Myocyte (in vitro differentiated cells): ENCODE measurements at regions not wholly inside any gene's neighbourhood (a gene's known extent, or its start where the extent isn't known, plus 50 kb on each side); places are given as distances from the start of the nearest gene placed in this dataset.
A peak's percentile ranks its signal among the peaks of the same experiment; 100 is the strongest.
"Not testable (repeated sequence)": the region's sequence is repeated elsewhere in the genome, so short reads cannot be mapped to it uniquely, and the experiment has no call there.

ENCODE experiments used
- DNase-seq: peaks from one replicate; pipeline ENCODE4 v3.0.0-alpha.2; 2012; ENCODE audit warnings: low read depth

GRCh38 chr17:31717251-31717650 lies 141.8 kb downstream of the COPRS start:
- DNase-seq, result not testable (repeated sequence)

- DNase-seq, result no peak
These were observed 143.6 kb downstream of the COPRS start for GRCh38 chr17:31715446-31715845.

- no peak for DNase-seq
These were observed 154.6 kb downstream of the COPRS start for GRCh38 chr17:31704483-31704882.

- no peak for DNase-seq
These were observed 157.0 kb downstream of the COPRS start for GRCh38 chr17:31702041-31702440.

GRCh38 chr17:31700973-31701372 lies 158.1 kb downstream of the COPRS start:
- DNase-seq, result no peak

- no peak for DNase-seq
These were observed 159.2 kb downstream of the COPRS start for GRCh38 chr17:31699886-31700285.

GRCh38 chr17:31699281-31699680 lies 159.8 kb downstream of the COPRS start:
- no peak for DNase-seq

- DNase-seq, result no peak
These were observed 160.3 kb downstream of the COPRS start for GRCh38 chr17:31698751-31699150.

GRCh38 chr17:31697838-31698237 lies 161.2 kb downstream of the COPRS start:
- DNase-seq, result no peak

GRCh38 chr17:31696703-31697325 lies 162.2 kb downstream of the COPRS start:
- no peak for DNase-seq

- peak; percentile 81 for DNase-seq
These were observed 162.9 kb downstream of the COPRS start for GRCh38 chr17:31696184-31696602.

GRCh38 chr17:31695456-31696090 lies 163.5 kb downstream of the COPRS start:
- DNase-seq, result no peak

- no peak for DNase-seq
These were observed 165.4 kb downstream of the COPRS start for GRCh38 chr17:31693433-31694220.

- no peak for DNase-seq
These were observed 166.4 kb downstream of the COPRS start for GRCh38 chr17:31692632-31693031.

GRCh38 chr17:31692027-31692426 lies 167.0 kb downstream of the COPRS start:
- DNase-seq, result no peak

GRCh38 chr17:31691251-31691905 lies 167.7 kb downstream of the COPRS start:
- DNase-seq, result no peak

- no peak for DNase-seq
These were observed 168.9 kb downstream of the COPRS start for GRCh38 chr17:31690151-31690551.

GRCh38 chr17:31688701-31689100 lies 170.3 kb downstream of the COPRS start:
- no peak for DNase-seq

GRCh38 chr17:31687505-31688126 lies 171.4 kb downstream of the COPRS start:
- no peak for DNase-seq

- DNase-seq, result peak; percentile 52
These were observed 172.5 kb downstream of the COPRS start for GRCh38 chr17:31686495-31686894.

- no peak for DNase-seq
These were observed 174.1 kb downstream of the COPRS start for GRCh38 chr17:31684901-31685300.
